ENCODE measurements at regions not wholly inside any gene's neighbourhood (a gene's known extent, or its start where the extent isn't known, plus 50 kb on each side); places are given as distances from the start of the nearest gene placed in this dataset.

DNA sequence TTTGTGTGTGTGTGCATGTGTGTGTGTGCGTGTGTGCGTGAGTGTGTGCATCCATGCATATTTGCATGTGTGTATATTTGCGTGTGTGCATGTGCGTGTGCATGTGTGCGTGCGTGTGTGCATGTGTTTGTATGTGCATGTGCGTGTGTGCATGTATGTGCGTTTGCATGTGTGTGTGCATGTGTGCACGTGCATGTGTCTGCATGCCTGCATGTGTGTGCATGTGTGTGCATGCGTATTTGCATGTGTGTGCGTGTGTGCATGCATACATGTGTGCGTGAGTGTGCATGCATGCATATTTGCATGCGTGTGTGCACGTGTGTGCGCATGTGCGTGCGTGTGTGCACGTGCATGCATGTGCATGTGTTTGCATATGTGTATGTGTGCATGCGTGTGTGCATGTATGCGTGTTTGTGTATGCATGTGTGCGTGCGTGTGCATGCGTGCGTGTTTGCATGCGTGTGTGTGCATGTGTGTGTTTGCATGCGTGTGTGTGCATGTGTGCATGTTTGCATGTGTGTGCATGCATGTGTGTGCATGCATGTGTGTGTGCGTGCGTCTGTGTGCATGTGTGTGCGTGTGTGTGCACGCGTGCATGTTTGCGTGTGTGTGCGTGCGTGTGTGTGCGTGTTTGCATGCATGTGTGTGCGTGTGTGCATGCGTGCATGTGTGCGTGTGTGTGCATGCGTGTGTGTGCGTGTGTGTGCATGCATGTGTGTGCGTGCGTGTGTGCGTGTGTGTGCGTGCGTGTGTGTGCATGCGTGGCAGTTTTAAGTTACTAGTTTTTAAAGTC, 57.7 kb upstream of the SMOC2 start:
- DNase-seq (ENCODE audit: extremely low spot score, insufficient read length, low read depth): no peak
- FAIRE-seq: no peak

DNA sequence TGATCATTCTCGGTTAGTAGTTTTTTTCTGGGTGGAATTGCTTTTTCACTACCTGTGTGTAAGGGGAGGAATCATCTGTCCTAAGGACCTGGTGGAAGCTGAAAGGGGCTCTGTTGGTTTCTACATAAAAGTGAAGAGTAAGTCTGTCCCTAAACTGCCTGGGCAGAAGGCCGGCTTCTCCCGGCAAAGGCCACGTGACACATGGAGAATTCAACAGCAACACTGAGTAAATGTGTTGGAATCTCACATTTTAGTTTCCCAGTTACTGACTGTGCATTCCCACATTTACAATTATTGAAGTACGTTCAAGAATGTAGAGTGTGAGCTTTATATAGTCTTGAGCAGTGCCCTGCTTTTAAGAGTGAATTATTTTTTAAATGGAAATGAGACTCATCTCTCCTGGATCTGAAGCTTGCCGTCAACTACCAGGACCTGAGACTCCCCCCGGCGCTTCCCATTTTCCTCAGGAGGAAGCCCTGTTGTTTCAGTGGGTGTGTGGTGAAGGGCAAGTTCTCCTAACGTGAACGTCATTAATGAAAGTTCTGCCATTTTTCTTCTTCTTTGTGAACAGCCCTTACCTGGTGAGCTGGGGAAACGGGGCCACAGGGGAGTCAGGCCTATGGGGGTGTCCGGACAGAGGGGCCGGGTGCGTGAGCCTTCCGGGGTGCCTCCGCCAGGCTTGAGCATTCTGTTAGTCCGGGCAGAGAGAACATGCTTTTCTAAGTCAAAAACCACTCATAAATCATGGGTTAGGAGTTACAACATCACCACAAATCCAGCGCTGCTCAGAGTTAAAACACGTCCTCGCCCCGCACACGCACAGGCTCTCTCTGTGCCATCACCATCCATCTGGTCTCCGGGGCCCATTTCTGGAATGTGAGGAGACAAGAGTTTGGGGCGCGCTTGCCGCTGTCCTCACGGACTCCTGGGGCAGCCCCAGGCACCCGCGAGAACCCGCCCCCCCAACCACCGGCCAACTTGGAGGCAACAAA, 56.6 kb upstream of the SMOC2 start:
- no peak for DNase-seq (ENCODE audit: extremely low spot score, insufficient read length, low read depth)
- FAIRE-seq: no peak

DNA sequence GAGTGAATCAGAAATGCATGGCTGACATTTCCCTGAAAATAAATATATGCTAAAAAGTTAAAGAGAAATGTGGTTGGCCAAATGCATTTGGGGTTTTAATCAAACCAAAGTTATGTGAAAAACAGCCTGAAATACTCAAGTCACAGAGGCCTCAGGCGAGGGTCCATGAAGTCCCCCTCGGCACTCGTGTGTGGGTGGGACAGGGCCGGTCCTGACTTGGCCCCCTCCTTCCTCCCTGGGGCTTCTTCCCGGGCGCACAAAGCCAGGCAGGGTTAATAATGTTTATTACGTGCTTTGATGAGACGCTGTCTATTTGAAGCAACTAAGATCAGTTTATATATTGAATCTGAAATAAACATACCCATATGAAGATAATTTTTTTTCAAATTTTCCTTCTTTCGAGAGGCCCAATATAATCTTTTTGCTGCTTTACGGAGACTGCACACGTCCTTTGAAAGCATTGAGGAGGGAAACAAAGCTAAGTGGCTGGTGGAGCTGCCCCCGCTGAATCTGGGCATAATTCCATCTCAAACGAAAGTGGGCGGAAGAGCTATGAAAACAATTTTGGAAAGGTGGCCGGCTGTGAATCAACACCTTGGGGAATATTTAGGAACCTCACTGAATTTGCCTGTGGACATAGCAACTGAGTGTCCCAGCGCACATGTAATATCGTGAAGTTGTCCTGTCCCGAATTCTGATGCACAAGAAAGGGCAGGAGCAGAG, 55.8 kb upstream of the SMOC2 start:
- no peak for FAIRE-seq
- no peak for DNase-seq (ENCODE audit: extremely low spot score, insufficient read length, low read depth)

DNA sequence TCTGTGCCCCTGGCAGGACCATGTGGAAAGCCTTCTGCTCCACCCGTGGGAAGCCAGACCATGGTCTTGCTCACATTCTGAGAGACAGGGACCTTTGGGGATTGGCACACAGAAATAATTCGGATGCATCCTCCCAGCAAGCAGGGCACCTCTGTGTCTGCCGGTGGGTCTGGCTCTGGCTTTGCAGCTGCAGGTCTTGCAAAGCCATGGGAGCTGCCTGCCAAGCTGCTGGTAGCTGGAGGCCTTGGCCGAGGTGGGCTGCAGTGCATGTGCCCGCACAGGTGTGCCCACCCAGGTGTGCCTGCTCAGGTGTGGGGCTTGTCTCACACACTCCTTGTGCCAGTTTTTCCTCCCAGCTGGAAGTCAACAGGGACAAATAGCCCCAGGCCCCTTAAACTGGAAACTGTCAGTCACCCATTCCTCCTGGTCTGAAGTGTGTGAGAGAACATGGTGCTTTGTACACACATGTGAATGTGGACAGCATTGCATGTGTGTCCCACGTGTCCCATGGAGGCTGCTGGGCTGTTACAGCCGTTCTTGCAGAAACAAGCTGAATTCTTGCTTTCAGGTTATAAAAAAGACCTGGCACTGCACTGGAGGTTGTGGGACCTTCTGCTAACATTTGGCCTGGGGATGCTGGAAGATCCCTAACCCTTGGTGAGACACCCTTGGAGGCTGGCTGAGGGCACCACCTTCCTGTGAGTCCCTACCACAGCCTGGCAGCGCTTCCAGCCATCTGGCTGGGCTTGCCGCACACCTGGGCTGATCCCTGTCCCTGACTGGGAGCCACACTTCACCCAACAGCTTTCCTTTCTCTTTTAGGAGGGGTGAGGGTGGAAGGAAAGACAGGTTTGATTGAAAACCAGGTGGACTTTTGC, 54.9 kb upstream of the SMOC2 start:
- FAIRE-seq (no peak), DNase-seq (ENCODE audit: extremely low spot score, insufficient read length, low read depth) (no peak)

DNA sequence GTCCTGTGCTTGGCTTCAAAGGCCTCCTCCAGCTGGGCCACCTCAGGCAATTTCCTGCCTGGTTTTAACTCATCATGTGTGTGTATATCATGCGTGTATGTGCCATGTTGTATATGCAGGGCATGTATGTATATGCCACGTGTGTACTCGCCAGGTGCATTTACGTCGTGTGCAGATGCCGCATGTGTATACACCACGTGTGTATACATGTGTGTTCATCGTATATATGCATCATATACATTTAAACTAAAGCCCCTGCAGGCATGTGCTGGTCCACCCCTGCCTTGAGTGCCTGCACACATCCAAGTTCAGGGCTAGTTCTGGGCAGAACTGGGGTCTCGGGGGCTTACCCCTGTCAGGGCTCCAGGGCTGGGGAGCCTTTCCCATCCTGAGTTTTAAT, 54.0 kb upstream of the SMOC2 start:
- DNase-seq (ENCODE audit: extremely low spot score, insufficient read length, low read depth) (no peak), FAIRE-seq (no peak)

DNA sequence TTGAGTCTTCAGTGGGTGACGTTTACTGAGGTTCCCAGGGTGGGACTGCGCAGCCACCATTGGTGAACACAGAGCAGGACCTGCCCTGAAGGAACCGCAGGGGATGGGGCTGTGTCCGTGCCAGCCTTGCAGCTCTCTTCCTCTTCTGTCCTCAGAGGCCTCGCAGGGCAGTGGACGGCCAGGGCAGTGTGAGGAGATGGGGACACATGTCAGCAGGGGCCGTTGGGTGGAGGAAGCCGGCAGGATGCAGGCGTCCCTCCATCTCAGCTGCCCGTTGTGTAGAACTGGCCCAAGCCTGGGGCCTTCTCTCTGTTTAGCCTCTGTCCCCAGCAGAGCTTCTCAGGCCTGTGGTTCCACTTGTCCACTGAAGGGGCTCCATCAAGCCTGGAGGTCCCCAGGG, 53.6 kb upstream of the SMOC2 start:
- DNase-seq (ENCODE audit: extremely low spot score, insufficient read length, low read depth): no peak
- FAIRE-seq: no peak

DNA sequence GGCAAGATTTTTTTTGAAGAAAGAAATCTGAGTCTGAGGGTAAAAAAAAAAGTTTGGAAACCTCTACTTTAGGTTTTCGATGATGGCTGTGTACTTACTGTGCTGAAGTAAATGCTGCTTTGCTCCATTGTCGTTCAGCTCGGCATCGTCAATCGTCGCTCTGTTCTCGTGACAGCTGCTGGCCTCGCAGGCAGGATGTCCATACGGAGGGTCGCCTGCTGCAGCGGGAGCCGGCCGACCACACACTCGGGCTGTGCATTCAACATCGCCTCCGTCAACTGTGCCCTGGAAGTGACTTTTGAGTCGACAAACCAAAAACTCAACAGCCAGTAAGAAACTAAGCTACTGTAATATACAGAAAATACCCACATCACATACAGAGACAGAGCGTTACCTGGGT, 53.1 kb upstream of the SMOC2 start:
- FAIRE-seq (no peak), DNase-seq (ENCODE audit: extremely low spot score, insufficient read length, low read depth) (no peak)

DNA sequence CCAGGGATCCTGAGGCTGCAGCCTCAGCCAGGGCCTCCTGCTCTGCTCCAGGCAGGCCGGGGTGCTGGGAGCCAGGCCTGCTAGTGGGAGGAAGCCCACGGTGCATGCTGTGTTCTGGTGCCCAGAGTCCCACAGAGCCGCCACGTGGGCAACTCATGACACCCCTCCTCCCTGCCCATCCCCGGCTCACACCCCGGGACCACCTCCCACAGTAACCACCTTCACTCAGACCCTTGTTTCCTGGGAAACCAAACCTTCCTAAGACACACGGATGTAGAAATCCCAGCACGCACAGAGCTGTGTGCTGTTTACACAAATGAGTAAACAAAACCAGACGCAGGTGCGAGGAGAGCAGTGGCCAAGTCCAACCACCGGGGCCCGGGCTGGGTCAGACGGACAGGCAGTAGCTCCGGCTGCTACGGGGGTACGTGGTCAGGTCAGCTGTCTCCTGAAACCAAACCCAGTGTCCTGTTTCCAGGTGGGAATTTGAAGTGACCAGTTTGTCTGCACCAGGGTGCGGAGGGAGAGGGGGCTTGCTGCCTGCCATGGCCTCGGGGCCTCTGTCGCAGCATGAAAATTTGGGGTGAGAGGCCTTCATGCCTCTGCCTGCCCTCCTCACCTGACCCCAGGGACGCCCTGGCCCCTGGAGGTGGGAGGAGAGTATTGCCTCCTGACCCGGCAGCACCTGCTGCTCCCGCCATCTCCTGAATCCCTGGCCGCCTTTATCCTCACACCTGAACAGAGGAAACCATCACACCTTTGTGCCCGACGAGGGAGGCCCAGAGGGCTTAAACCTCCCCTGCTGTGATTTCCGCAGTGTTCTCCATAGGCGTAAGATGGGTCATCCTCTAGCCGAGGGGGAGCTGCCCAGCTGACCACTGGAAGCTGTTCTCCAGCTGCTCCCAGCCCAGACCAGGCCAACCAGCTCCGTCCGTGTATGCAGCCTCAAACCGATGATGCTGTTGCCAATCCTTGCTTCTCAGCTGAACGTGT, 52.0 kb upstream of the SMOC2 start:
- DNase-seq (ENCODE audit: extremely low spot score, insufficient read length, low read depth): no peak
- FAIRE-seq: no peak

DNA sequence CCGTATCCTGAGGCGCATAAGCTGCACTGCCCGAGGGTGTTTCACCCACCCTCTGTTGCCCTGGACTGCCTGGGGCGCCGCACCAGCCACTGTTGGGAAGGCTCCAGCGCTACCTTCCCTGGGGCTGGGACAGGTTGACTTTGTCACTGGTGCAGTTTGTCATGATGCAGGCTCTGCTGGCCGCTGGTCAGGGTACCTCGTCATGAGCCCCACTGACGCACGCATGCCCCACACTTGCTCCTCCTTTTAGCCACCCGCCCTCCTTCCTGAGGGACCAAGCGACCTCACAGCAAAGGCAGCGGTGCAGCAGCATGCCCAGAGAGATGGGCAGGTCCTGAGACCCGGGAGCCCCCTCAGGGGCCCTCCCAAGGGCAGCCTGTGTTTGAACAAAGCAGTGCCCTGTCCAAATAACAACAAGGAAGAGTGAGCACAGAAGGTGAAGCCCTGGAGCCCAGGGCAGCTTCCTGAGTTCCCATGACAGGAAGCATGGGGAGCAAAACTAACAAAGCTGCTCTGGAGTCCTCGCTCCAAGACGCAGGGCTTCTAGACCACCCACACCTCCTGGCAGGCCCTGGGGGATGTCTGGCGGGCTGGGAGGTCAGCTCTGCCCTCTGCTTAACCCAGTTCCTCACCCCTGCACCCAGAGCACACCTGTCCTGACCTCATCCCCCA, 50.1 kb upstream of the SMOC2 start:
- FAIRE-seq (no peak), DNase-seq (ENCODE audit: extremely low spot score, insufficient read length, low read depth) (no peak)

All from GM18507 (cell line).